HepG2 (cell line): ENCODE measurements at regions not wholly inside any gene's neighbourhood (a gene's known extent, or its start where the extent isn't known, plus 50 kb on each side); places are given as distances from the start of the nearest gene placed in this dataset.

Source experiments
- RAD21 ChIP-seq: fragments of 450-650 bp; formaldehyde crosslinking; IDR thresholded peaks from 2 replicates; pipeline ENCODE4 v1.5.0; 2020; ENCODE audit warnings: mild to moderate bottlenecking
- SAP130 ChIP-seq: IDR thresholded peaks from 2 replicates; pipeline ENCODE4 v1.6.1; 2016; ENCODE audit warnings: low read depth
- TF ChIP-seq, protein P1 (sequence below): sonication (generic); formaldehyde crosslinking; IDR thresholded peaks from 2 replicates; pipeline ENCODE4 v1.5.0; 2020; ENCODE audit warnings: mild to moderate bottlenecking, missing genetic modification reagents, moderate library complexity
- TF ChIP-seq, protein P2 (sequence below): sonication (generic); formaldehyde crosslinking; IDR thresholded peaks from 2 replicates; pipeline ENCODE4 v1.4.0; 2020; ENCODE audit warnings: missing genetic modification reagents

DNA sequence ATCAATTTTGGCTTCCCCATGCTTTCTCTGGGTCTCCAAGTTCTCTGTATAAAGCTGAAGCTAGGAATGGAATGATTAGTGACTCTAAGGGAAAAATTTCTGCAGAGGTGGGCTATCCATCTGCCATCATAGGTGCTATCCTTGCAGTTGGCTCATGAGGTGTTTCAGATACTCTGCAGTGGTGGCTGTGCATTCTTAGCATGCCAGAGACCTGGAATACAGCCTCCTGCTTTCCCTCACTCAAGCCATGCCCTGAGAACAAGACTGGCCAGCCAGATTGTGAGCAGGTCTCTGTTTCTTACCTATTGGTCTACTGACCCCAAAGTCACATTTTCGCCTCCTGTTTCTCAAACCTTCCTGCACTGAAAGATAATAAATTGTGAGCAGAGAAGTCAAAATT lies 719.6 kb downstream of the CCSER2 start:
- TF ChIP-seq RAD21 (CRISPR knock-in tag) (no peak), SAP130 (CRISPR knock-in tag) (no peak)
- TF ChIP-seq, protein P1, sequence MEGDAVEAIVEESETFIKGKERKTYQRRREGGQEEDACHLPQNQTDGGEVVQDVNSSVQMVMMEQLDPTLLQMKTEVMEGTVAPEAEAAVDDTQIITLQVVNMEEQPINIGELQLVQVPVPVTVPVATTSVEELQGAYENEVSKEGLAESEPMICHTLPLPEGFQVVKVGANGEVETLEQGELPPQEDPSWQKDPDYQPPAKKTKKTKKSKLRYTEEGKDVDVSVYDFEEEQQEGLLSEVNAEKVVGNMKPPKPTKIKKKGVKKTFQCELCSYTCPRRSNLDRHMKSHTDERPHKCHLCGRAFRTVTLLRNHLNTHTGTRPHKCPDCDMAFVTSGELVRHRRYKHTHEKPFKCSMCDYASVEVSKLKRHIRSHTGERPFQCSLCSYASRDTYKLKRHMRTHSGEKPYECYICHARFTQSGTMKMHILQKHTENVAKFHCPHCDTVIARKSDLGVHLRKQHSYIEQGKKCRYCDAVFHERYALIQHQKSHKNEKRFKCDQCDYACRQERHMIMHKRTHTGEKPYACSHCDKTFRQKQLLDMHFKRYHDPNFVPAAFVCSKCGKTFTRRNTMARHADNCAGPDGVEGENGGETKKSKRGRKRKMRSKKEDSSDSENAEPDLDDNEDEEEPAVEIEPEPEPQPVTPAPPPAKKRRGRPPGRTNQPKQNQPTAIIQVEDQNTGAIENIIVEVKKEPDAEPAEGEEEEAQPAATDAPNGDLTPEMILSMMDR (CRISPR knock-in tag) = no peak
- TF ChIP-seq, protein P2, sequence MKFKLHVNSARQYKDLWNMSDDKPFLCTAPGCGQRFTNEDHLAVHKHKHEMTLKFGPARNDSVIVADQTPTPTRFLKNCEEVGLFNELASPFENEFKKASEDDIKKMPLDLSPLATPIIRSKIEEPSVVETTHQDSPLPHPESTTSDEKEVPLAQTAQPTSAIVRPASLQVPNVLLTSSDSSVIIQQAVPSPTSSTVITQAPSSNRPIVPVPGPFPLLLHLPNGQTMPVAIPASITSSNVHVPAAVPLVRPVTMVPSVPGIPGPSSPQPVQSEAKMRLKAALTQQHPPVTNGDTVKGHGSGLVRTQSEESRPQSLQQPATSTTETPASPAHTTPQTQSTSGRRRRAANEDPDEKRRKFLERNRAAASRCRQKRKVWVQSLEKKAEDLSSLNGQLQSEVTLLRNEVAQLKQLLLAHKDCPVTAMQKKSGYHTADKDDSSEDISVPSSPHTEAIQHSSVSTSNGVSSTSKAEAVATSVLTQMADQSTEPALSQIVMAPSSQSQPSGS (CRISPR knock-in tag) = no peak
